ENCODE measurements at regions not wholly inside any gene's neighbourhood (a gene's known extent, or its start where the extent isn't known, plus 50 kb on each side); places are given as distances from the start of the nearest gene placed in this dataset.
A peak's percentile ranks its signal among the peaks of the same experiment; 100 is the strongest.

GRCh38 chr1:240691909-240692705 lies 80.2 kb upstream of the GREM2 start:
- Histone ChIP-seq H3K27me3 (ENCODE audit: insufficient read depth, low read depth) (no peaks in the 10 kb centered on the region), H3K4me1 (ENCODE audit: low read depth, poor library complexity, severe bottlenecking) (no peaks in the 10 kb centered on the region), H3K27ac (no peak overlapping the region), H3K36me3 (ENCODE audit: insufficient read depth) (no peaks in the 10 kb centered on the region), H3K4me3 (IDR thresholded peaks at IDR 0.05; ENCODE audit: insufficient read depth, low read depth, low read length) (no peak overlapping the region), H3K4me2 (no peak overlapping the region), H2AFZ (ENCODE audit: low read depth) (no peak overlapping the region), H3K79me2 (ENCODE audit: insufficient read depth, low read depth) (no peaks in the 10 kb centered on the region), H3K9ac (no peak overlapping the region), H4K20me1 (ENCODE audit: insufficient read depth) (no peaks in the 10 kb centered on the region)
- TF ChIP-seq, protein P1, sequence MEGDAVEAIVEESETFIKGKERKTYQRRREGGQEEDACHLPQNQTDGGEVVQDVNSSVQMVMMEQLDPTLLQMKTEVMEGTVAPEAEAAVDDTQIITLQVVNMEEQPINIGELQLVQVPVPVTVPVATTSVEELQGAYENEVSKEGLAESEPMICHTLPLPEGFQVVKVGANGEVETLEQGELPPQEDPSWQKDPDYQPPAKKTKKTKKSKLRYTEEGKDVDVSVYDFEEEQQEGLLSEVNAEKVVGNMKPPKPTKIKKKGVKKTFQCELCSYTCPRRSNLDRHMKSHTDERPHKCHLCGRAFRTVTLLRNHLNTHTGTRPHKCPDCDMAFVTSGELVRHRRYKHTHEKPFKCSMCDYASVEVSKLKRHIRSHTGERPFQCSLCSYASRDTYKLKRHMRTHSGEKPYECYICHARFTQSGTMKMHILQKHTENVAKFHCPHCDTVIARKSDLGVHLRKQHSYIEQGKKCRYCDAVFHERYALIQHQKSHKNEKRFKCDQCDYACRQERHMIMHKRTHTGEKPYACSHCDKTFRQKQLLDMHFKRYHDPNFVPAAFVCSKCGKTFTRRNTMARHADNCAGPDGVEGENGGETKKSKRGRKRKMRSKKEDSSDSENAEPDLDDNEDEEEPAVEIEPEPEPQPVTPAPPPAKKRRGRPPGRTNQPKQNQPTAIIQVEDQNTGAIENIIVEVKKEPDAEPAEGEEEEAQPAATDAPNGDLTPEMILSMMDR (conservative IDR thresholded peaks at IDR 0.05; ENCODE audit: low read depth, low read length): peak; percentile 49

DNA sequence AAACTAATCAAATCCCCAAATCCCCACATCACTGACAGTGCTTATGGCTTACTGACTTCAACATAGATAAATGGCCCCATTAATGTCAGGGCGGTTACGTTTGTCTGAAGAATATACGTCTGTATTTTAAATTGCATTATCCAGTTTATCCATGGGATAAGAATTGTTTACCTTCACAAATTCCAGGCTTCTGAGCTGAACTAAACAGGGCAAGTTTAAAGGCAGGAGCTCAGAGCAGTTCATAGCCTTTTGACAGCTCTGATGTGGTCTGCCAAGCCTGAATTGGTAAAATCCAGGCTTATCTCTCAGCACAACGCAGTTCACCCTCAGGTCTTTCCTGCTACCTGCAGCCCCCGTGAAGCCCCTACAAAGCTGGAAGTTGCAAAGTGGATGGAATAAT lies 79.5 kb upstream of the GREM2 start:
- Histone ChIP-seq H3K36me3 (ENCODE audit: insufficient read depth) (no peaks in the 10 kb centered on the region), H4K20me1 (ENCODE audit: insufficient read depth) (no peaks in the 10 kb centered on the region), H2AFZ (ENCODE audit: low read depth) (no peak overlapping the region), H3K4me2 (no peak overlapping the region), H3K4me3 (IDR thresholded peaks at IDR 0.05; ENCODE audit: insufficient read depth, low read depth, low read length) (no peak overlapping the region), H3K79me2 (ENCODE audit: insufficient read depth, low read depth) (no peaks in the 10 kb centered on the region), H3K27me3 (ENCODE audit: insufficient read depth, low read depth) (no peaks in the 10 kb centered on the region), H3K27ac (no peak overlapping the region), H3K9ac (no peak overlapping the region), H3K4me1 (ENCODE audit: low read depth, poor library complexity, severe bottlenecking) (no peaks in the 10 kb centered on the region)
- TF ChIP-seq, protein P1 (conservative IDR thresholded peaks at IDR 0.05; ENCODE audit: low read depth, low read length): no peak

GRCh38 chr1:240687820-240688219 lies 75.9 kb upstream of the GREM2 start:
- no peak overlapping the region for H3K9ac ChIP-seq
- H3K4me1 ChIP-seq (ENCODE audit: low read depth, poor library complexity, severe bottlenecking): no peaks in the 10 kb centered on the region
- TF ChIP-seq, protein P1 (conservative IDR thresholded peaks at IDR 0.05; ENCODE audit: low read depth, low read length): no peak
- no peaks in the 10 kb centered on the region for H3K27me3 ChIP-seq (ENCODE audit: insufficient read depth, low read depth)
- H3K36me3 ChIP-seq (ENCODE audit: insufficient read depth): no peaks in the 10 kb centered on the region
- H3K4me2 ChIP-seq: no peak overlapping the region
- no peaks in the 10 kb centered on the region for H3K79me2 ChIP-seq (ENCODE audit: insufficient read depth, low read depth)
- no peaks in the 10 kb centered on the region for H4K20me1 ChIP-seq (ENCODE audit: insufficient read depth)
- H2AFZ ChIP-seq (ENCODE audit: low read depth): no peak overlapping the region
- no peak overlapping the region for H3K4me3 ChIP-seq (IDR thresholded peaks at IDR 0.05; ENCODE audit: insufficient read depth, low read depth, low read length)
- no peak overlapping the region for H3K27ac ChIP-seq

GRCh38 chr1:240683576-240683975 lies 71.6 kb upstream of the GREM2 start:
- Histone ChIP-seq H3K4me3 (IDR thresholded peaks at IDR 0.05; ENCODE audit: insufficient read depth, low read depth, low read length) (no peak overlapping the region), H3K27ac (no peak overlapping the region), H3K4me2 (no peak overlapping the region), H3K27me3 (ENCODE audit: insufficient read depth, low read depth) (no peaks in the 10 kb centered on the region), H3K36me3 (ENCODE audit: insufficient read depth) (no peaks in the 10 kb centered on the region), H4K20me1 (ENCODE audit: insufficient read depth) (no peaks in the 10 kb centered on the region), H2AFZ (ENCODE audit: low read depth) (no peak overlapping the region), H3K9ac (no peak overlapping the region), H3K79me2 (ENCODE audit: insufficient read depth, low read depth) (no peaks in the 10 kb centered on the region), H3K4me1 (ENCODE audit: low read depth, poor library complexity, severe bottlenecking) (no peaks in the 10 kb centered on the region)
- TF ChIP-seq, protein P1 (conservative IDR thresholded peaks at IDR 0.05; ENCODE audit: low read depth, low read length): no peak
